ENCODE measurements at regions not wholly inside any gene's neighbourhood (a gene's known extent, or its start where the extent isn't known, plus 50 kb on each side); places are given as distances from the start of the nearest gene placed in this dataset.

GRCh38 chr10:128614016-128614605, 487.9 kb upstream of the MKI67 start:
- DNase-seq (ENCODE audit: low read depth in 2 of 2), result no peak

- no peak for DNase-seq (ENCODE audit: low read depth in 2 of 2)
Measured at GRCh38 chr10:128614802-128615553, 488.8 kb upstream of the MKI67 start.

- no peak for DNase-seq (ENCODE audit: low read depth in 2 of 2)
Measured at GRCh38 chr10:128617532-128617931, 491.3 kb upstream of the MKI67 start.

DNA sequence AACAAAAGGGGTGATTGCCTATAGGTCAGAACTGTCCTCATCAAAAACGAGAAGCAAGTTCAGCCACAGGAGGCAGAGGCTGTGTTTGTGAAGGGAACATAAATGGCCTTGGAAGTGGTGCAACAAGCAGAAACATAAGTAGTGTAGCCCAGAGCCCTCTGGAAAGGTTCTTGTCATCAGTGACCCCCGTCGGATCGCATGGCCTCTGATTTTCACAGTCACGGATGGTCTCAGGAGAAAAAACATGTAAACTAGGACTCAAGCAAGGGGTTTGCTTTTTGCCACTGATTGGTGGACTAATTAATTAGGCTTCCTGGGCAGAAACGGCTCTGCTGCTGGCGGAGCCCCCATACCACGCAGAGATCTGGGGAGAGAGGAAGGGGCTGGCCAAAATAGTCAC, 496.5 kb upstream of the MKI67 start:
- DNase-seq (ENCODE audit: low read depth in 2 of 2), result no peak

GRCh38 chr10:128623776-128624175, 497.6 kb upstream of the MKI67 start:
- DNase-seq (ENCODE audit: low read depth in 2 of 2), result no peak

DNA sequence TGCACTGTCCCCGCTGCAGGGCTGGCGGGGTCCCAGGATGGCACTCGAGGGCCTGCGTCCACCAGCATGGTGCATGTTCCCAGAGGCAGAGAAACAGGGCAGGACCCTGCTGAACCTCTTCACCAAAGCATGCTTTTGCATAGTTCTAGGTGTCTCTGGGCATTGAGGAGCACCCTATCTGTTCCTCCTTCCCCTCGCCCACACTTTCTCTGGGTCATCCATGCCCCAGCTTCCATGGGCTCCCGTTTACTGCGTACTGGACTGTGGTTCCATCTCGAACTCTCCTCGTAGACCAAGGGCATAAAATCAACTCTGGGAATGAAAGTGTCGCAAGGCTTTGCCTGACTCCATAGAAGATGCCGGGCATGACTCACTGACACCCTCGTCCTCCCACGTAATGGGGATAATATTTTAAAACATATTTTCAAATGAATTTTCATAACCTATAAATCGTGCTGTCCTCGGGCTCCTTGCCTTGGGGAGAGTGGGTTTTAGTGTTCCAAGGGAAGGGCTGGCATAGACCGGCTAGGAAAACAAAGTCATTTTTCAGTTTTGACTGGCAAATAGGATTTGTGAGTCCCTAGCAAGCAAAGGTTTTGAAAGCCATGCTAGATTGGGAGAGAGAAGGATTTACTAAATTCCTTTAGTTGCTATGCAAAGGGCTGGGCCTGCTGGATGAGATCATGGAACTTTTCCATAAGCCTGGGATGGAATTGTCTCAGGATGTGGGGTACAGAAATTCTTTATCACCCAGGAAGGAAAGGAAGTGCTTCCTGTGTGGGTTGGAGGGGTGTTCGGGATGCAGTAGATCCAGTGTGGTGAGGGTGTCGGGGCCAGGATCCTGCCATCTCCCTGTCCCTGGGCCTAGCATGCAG, 498.7 kb upstream of the MKI67 start:
- no peak for DNase-seq (ENCODE audit: low read depth in 2 of 2)

GRCh38 chr10:128625926-128626325, 499.7 kb upstream of the MKI67 start:
- no peak for DNase-seq (ENCODE audit: low read depth in 2 of 2)

- no peak for DNase-seq (ENCODE audit: low read depth in 2 of 2)
Measured at GRCh38 chr10:128626397-128627000, 500.3 kb upstream of the MKI67 start.

GRCh38 chr10:128627811-128628210, 501.6 kb upstream of the MKI67 start:
- no peak for DNase-seq (ENCODE audit: low read depth in 2 of 2)

DNA sequence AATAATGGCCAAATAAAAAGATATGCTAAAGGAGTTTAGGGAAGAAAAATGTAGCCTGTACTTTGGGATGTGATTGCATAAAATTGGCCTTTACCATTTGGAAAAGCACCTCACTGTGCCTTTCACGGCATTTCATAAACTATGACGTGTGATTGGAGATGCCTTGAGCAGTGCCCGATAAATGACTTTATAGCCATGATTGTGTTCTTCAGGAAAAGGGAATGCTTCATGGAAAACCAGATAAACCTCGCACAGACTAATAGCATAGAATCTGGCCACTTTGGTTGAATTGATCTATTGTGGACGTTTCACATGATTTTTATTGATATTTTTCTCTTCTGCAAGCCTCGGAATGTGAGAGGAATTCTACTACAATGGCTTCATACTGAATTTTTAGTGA, 502.0 kb upstream of the MKI67 start:
- DNase-seq (ENCODE audit: low read depth in 2 of 2), result no peak

GRCh38 chr10:128629111-128630096, 503.2 kb upstream of the MKI67 start:
- no peak for DNase-seq (ENCODE audit: low read depth in 2 of 2)

GRCh38 chr10:128630787-128631252, 504.6 kb upstream of the MKI67 start:
- no peak for DNase-seq (ENCODE audit: low read depth in 2 of 2)

DNA sequence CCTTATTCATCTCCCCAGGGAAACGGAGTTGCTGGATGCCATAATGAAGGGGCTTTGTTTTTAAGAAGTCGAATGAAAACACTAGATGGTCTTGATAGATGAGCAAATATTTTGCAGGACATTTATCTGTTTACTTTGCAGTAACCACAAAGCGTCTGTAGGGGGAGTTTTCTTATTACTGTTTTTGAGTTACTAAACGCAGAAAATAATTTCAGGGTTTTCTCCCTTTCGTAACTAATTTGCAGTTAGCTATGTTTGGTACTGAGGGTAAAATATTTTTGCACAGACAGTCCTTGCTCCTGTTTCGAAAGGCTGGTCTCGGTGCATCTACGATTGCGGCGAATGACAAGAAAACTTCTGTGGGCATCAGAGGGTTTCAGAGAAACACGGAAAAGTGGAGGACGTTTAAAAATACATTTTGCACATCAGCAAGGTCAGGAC, 505.6 kb upstream of the MKI67 start:
- DNase-seq (ENCODE audit: low read depth in 2 of 2), result no peak

DNA sequence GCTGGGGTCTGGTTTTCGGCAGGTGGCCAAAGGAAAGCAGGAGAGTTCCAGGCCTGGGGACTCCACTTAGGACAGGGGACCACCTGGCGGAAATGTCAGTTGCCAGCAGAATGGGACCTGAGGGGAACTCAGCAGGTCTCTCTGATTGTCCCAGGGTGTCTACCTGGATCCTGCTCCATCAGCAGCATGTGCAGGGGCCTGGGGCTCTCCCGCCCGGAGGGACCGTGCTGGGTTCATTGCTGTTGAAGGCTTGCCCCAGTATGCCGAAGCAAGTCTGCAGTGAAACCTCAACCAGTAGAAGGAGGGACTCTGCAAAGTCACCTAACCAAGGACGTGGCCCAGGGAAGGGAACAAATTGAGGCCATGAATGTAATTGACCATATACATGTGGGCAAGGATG, 506.5 kb upstream of the MKI67 start:
- DNase-seq (ENCODE audit: low read depth in 2 of 2), result no peak

DNA sequence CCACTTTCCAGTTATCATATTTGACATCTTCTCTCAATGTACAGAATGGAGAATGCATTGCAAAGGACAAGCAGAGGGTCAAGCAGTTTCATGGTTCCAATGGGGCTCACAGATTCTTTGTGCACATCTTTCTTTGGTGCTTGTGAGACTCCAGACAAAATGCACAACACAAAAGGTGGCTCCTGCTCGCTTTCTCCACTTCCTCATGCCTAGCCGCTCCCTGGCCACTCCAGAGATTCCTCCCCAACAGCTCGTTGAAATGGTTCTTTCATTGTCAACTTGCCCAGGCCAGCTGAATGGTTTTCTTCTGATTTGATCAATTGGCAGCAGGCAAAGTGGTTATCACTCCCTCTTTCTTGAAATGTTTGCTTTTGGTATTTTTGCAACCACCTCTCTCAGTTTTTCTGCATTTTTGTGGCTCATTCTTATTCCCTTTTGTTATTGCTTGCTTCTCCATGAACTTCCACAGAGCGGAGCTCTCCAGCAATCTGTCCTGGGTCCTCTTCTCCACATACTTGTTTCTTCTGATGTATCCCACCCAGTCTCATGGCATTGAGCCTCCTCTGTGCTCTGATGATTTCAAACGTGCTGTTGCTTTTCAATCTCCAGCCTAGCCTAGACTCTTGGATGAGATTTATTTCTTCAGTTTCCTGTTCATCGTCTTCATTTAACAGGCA, 507.8 kb upstream of the MKI67 start:
- DNase-seq (ENCODE audit: low read depth in 2 of 2), result no peak

DNA sequence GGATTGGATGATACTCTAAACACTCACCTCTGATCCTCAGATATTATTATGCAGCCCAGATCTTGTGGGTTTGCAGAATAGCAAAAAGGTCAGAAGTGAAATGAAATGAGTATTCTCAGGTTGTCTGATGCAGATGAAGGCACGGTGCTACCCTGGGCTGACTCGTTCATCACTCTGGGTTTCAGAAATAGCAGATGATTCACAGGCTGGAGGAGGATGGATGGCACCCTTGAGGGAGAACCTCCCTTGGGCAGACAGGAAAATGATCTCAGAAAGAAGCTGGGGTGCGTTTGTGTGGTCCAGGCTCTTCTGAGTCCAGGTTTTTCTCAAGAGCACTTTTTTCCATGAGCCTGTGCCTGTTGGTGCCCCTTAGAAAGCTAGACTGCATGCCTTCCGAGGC, 515.8 kb upstream of the MKI67 start:
- no peak for DNase-seq (ENCODE audit: low read depth in 2 of 2)

GRCh38 chr10:128642502-128642901, 516.3 kb upstream of the MKI67 start:
- DNase-seq (ENCODE audit: low read depth in 2 of 2), result no peak

GRCh38 chr10:128643658-128644057, 517.4 kb upstream of the MKI67 start:
- DNase-seq (ENCODE audit: low read depth in 2 of 2), result no peak

DNA sequence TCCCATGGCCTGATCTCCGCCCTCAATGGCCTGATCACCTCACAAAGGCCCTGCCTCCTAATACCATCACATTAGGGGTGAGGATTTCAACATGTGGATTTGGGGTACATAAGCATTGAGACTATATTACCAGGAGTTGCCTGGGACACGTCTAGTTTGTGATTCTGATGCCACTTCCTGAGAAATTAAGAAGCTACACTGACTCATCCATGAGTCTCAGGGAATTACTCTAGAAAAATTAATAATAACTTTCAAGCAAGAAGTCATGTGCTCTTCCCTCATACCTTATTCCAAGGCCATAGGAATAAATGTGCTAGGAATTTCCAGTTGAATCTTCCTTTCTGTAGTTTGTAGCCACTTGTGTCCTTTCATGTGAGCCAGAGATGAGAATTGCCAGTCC, 519.3 kb upstream of the MKI67 start:
- DNase-seq (ENCODE audit: low read depth in 2 of 2), result no peak

DNA sequence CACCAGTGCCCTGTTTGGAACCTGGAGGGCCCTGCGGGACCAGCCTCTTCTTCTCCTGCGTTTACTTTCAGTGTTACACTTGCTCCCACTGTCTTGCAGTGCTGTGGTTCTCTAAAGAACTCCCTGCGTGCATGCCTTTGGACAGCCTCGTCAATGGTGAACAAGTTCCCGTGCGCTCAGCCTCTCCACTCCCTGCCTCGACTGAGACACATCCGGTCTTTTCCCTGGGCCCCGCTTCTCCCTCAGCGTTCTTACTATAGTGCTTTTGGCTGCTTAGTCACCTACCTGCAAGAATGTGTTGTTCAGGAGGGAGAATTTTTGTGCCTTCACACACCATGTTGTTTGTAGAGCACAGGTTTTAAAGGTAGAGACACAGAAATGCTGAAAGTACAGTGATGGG, 520.7 kb upstream of the MKI67 start:
- no peak for DNase-seq (ENCODE audit: low read depth in 2 of 2)
